Endodermal cell (in vitro differentiated cells): ENCODE measurements at regions not wholly inside any gene's neighbourhood (a gene's known extent, or its start where the extent isn't known, plus 50 kb on each side); places are given as distances from the start of the nearest gene placed in this dataset.

Experiments used
- DNase-seq: peaks from one replicate; pipeline ENCODE4 v3.0.0-alpha.2; 2017
- H3K27ac ChIP-seq: 2 replicates; pipeline ENCODE4 v1.5.1; 2013; ENCODE audit warnings: mild to moderate bottlenecking, low read depth, low read length, moderate library complexity
- H3K27me3 ChIP-seq: 2 replicates; pipeline ENCODE4 v1.6.1; 2013; ENCODE audit warnings: mild to moderate bottlenecking, low read length, moderate library complexity; ENCODE audit not compliant: insufficient read depth, control insufficient read depth, poor library complexity, severe bottlenecking
- H3K36me3 ChIP-seq: 2 replicates; pipeline ENCODE4 v1.7.0; 2013; ENCODE audit warnings: mild to moderate bottlenecking, low read length, moderate library complexity; ENCODE audit not compliant: control insufficient read depth, insufficient read depth
- H3K4me1 ChIP-seq: one replicate; pipeline ENCODE4 v1.7.0; 2013; ENCODE audit warnings: low read length; ENCODE audit not compliant: control insufficient read depth, insufficient read depth
- H3K4me3 ChIP-seq: 2 replicates; pipeline ENCODE4 v1.5.1; 2013; ENCODE audit warnings: mild to moderate bottlenecking, low read length, moderate library complexity
- H3K9ac ChIP-seq: 2 replicates; pipeline ENCODE4 v1.6.1; 2013; ENCODE audit warnings: mild to moderate bottlenecking, low read length, moderate library complexity; ENCODE audit not compliant: poor library complexity, severe bottlenecking; ENCODE audit errors: extremely low read depth
- H3K9me3 ChIP-seq: 2 replicates; pipeline ENCODE4 v1.6.1; 2013; ENCODE audit warnings: mild to moderate bottlenecking, low read length, moderate library complexity; ENCODE audit not compliant: control insufficient read depth
- H3K27ac Mint-ChIP-seq: 2 replicates; pipeline ENCODE4 v1.8.0; 2020; ENCODE audit warnings: mixed read lengths
- H3K27me3 Mint-ChIP-seq: 2 replicates; pipeline ENCODE4 v1.8.0; 2021; ENCODE audit warnings: mild to moderate bottlenecking, mixed read lengths; ENCODE audit not compliant: insufficient read depth
- H3K36me3 Mint-ChIP-seq: 2 replicates; pipeline ENCODE4 v1.8.0; 2020; ENCODE audit warnings: low read depth, mixed read lengths
- H3K4me1 Mint-ChIP-seq: 2 replicates; pipeline ENCODE4 v1.8.0; 2020; ENCODE audit warnings: mixed read lengths
- H3K4me3 Mint-ChIP-seq: 2 replicates; pipeline ENCODE4 v1.8.0; 2020; ENCODE audit warnings: mild to moderate bottlenecking, moderate library complexity, mixed read lengths
- H3K9me3 Mint-ChIP-seq: 2 replicates; pipeline ENCODE4 v1.8.0; 2020; ENCODE audit warnings: mild to moderate bottlenecking, mixed read lengths
- CTCF ChIP-seq: fragments of 200-600 bp; sonication (generic); conservative IDR thresholded peaks from 2 replicates; pipeline ENCODE4 v1.5.0; 2021; ENCODE audit warnings: antibody characterized with exemption, mild to moderate bottlenecking
- WGBS, 2 experiments: methylation state at CpG; one replicate each; pipeline versions ENCODE4 v1.1.5 to v1.1.7; 2013; ENCODE audit warnings: missing lambda C conversion rate in 2 of 2, mixed read lengths in 1 of 2; ENCODE audit not compliant: insufficient coverage in 1 of 2, insufficient read length in 1 of 2; 5-methylcytosine and 5-hydroxymethylcytosine counted together

- no peaks in the 10 kb centered on the region for H3K9me3 ChIP-seq
- no peak for TF ChIP-seq CTCF
- H3K4me3 Mint-ChIP-seq, result no peak overlapping the region
These were observed 74.3 kb upstream of the TENT5A start for GRCh38 chr6:81826784-81827183.

GRCh38 chr6:81822568-81822967 is 70.1 kb upstream of the TENT5A start:
- no peaks in the 10 kb centered on the region for H3K36me3 ChIP-seq
- H3K27me3 ChIP-seq, result no peaks in the 10 kb centered on the region
- Mint-ChIP-seq H3K27ac (no peak overlapping the region), H3K4me1 (peaks cover 4% of the 10 kb centered on the region), H3K4me3 (no peak overlapping the region), H3K36me3 (no peaks in the 10 kb centered on the region), H3K9me3 (no peaks in the 10 kb centered on the region), H3K27me3 (no peaks in the 10 kb centered on the region)
- H3K4me1 ChIP-seq, result no peaks in the 10 kb centered on the region
- H3K9ac ChIP-seq, result no peak overlapping the region
- no peak overlapping the region for H3K4me3 ChIP-seq
- no peak for DNase-seq
- TF ChIP-seq CTCF, result no peak
- no peaks in the 10 kb centered on the region for H3K9me3 ChIP-seq
- H3K27ac ChIP-seq, result no peak overlapping the region
- WGBS, 2 experiments, result 84 to 90% methylated on average over 3 of the region's 3 CpGs

More at GRCh38 chr6:81826784-81827183, 74.3 kb upstream of the TENT5A start:
- Mint-ChIP-seq H3K36me3 (no peaks in the 10 kb centered on the region), H3K27me3 (no peaks in the 10 kb centered on the region), H3K27ac (no peak overlapping the region), H3K9me3 (no peaks in the 10 kb centered on the region), H3K4me1 (no peaks in the 10 kb centered on the region)
- Histone ChIP-seq H3K9ac (no peak overlapping the region), H3K4me3 (no peak overlapping the region), H3K36me3 (no peaks in the 10 kb centered on the region), H3K27ac (no peak overlapping the region), H3K4me1 (no peaks in the 10 kb centered on the region), H3K27me3 (no peaks in the 10 kb centered on the region)
- WGBS, 2 experiments, result no CpG with 5 or more reads among the region's 1 CpG
- DNase-seq, result no peak

- Mint-ChIP-seq H3K27ac (no peak overlapping the region), H3K27me3 (no peaks in the 10 kb centered on the region), H3K4me1 (peaks cover 4% of the 10 kb centered on the region), H3K4me3 (no peak overlapping the region), H3K9me3 (no peaks in the 10 kb centered on the region), H3K36me3 (no peaks in the 10 kb centered on the region)
- H3K9ac ChIP-seq, result no peak overlapping the region
- no peaks in the 10 kb centered on the region for H3K36me3 ChIP-seq
- H3K9me3 ChIP-seq, result no peaks in the 10 kb centered on the region
- no peak overlapping the region for H3K27ac ChIP-seq
- no peak for DNase-seq
- no peak overlapping the region for H3K4me3 ChIP-seq
- no peaks in the 10 kb centered on the region for H3K27me3 ChIP-seq
- TF ChIP-seq CTCF, result no peak
- H3K4me1 ChIP-seq, result no peaks in the 10 kb centered on the region
These were observed 69.0 kb upstream of the TENT5A start for GRCh38 chr6:81821449-81821848.
